LNCaP clone FGC (cell line): ENCODE measurements at regions not wholly inside any gene's neighbourhood (a gene's known extent, or its start where the extent isn't known, plus 50 kb on each side); places are given as distances from the start of the nearest gene placed in this dataset.

ENCODE experiments used
- DNase-seq: peaks from one replicate; pipeline ENCODE4 v3.0.0-alpha.2; 2011; ENCODE audit warnings: low read depth
- H3K4me3 ChIP-seq: 2 replicates; pipeline ENCODE4 v1.5.1; 2011; ENCODE audit warnings: mild to moderate bottlenecking, low read depth, low read length, control low read depth
- CTCF ChIP-seq: IDR thresholded peaks from 2 replicates; pipeline ENCODE4 v1.5.1; 2012; ENCODE audit warnings: mild to moderate bottlenecking; ENCODE audit not compliant: control insufficient read depth, insufficient read depth; ENCODE audit errors: extremely low read depth

DNA sequence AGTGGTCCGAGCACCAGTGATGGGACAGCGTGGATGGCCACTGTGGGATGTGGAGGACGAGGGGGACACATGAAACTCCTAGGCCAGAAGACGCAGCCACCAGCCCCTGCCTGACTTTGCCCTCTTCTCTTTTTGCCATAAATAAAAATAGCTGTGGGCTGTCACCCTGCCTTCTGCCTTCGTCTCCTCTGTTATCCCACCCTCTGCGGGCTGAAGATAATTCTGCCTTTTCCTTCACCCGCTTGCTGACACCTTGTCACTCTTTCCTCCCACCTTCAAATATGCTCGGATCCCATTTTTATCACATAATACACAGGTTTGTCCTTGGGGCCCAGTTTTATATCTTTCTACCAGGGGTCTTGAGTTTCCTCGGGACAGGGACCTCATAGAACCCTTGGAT is 87.6 kb upstream of the CIBAR2 start:
- H3K4me3 ChIP-seq: no peak overlapping the region
- TF ChIP-seq CTCF: no peak
- DNase-seq: no peak

GRCh38 chr16:85200471-85201278 is 88.4 kb upstream of the CIBAR2 start:
- H3K4me3 ChIP-seq: no peak overlapping the region
- no peak for DNase-seq
- TF ChIP-seq CTCF: no peak

DNA sequence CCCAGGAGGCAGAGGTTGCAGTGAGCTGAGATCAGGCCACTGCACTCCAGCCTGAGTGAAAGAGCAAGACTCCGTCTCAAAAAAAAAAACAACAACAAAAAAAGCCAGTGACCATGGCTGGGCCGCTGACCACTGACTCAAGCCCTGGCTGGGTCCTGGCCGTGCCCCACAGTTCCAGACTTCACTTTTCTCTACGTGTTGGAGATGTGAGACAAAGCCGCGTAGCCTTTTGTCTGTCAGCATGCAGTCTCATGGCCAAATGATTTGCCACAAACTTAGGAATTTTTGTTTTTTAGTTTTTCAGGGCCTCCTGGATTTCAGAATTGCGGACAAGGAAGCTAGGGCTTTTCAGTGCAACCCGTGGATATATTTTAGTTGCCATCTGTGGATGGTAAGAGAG is 89.3 kb upstream of the CIBAR2 start:
- TF ChIP-seq CTCF: no peak
- no peak overlapping the region for H3K4me3 ChIP-seq
- no peak for DNase-seq

GRCh38 chr16:85202051-85202601 is 89.9 kb upstream of the CIBAR2 start:
- no peak for TF ChIP-seq CTCF
- no peak overlapping the region for H3K4me3 ChIP-seq
- no peak for DNase-seq

DNA sequence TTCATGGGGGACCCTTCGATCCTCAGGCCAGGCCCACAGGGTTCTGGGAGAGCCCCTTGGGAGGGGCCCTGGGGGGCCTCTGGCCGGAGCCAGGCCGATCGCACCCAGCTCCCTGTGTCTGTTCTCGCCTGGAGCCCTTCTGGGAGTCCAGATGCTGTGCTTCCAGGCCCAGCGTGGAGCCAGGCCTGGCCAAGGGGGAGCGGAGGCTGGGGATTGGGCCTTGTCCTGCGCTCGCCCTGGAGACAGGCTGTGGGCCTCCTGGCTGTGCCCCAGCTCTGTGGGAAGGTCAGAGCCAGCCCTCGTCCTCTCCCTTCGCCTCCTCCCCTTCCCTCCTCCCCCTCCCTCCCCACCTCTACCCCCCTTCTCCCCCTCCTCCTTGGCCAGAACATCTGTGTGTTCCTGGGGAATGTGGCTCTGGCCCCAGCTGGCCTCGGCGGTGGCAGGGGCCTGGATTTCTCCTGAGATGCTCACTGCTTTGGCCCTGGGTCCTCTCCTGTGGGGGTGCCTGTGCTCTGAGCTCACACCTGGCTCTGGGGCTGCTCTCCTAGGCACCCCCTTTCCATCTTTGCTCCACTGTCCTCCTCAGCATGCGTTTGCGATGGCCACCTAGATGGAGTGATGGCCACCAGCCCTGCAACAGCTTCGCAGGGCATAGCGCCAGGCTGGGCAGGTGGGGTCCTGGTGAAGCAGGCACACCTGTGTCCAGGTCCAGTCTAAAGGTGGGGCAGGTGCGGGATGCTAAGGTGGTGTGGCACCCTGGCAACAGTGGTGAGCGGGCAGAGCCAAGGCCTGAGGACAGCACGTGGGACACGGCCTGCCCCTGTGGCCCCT is 90.6 kb upstream of the CIBAR2 start:
- DNase-seq: no peak
- TF ChIP-seq CTCF: no peak
- no peak overlapping the region for H3K4me3 ChIP-seq

- TF ChIP-seq CTCF: no peak
- no peak overlapping the region for H3K4me3 ChIP-seq
- no peak for DNase-seq
Measured at GRCh38 chr16:85203462-85203813, 91.2 kb upstream of the CIBAR2 start.
